Esophagus squamous epithelium (tissue), 4 donors: ENCODE measurements at regions not wholly inside any gene's neighbourhood (a gene's known extent, or its start where the extent isn't known, plus 50 kb on each side); places are given as distances from the start of the nearest gene placed in this dataset.

Experiments
- POLR2A ChIP-seq, 4 donors: fragments of 450-650 bp; IDR thresholded peaks; one replicate each; pipeline ENCODE4 v1.6.1; 2017; ENCODE audit warnings: antibody characterized with exemption in 4 of 4, mild to moderate bottlenecking in 4 of 4, moderate library complexity in 3 of 4
- TF ChIP-seq, protein P1 (sequence below), 6 experiments: fragments of 450-650 bp in 4 of 6; fragments of 200-600 bp in 2 of 6; sonication (generic) in 2 of 6; IDR thresholded peaks; one replicate each; pipeline ENCODE4 v1.5.1; 2016 to 2019; ENCODE audit warnings: antibody characterized with exemption in 6 of 6, mild to moderate bottlenecking in 4 of 6, moderate library complexity in 4 of 6

DNA sequence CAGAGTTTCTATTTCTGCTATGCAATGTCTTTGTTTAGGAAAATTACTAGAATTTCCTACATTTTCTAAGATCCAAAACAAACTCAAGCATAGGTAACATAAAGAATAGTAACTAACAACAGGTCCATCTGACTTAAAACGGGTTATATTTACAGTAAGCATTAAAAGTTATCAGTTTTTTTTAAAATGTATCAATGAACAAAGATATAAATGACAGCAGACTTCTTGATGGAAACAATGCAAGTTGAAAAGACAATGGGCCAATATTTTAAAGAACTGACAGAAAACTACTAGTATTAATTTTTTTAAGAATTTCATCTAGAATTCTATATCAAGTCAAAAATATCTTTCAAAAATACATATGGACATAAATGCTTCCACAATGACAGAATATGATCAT, 367.1 kb upstream of the MGAT4C start:
- TF ChIP-seq POLR2A (IDR thresholded peaks at IDR 0.05), result no peak
- TF ChIP-seq, protein P1, sequence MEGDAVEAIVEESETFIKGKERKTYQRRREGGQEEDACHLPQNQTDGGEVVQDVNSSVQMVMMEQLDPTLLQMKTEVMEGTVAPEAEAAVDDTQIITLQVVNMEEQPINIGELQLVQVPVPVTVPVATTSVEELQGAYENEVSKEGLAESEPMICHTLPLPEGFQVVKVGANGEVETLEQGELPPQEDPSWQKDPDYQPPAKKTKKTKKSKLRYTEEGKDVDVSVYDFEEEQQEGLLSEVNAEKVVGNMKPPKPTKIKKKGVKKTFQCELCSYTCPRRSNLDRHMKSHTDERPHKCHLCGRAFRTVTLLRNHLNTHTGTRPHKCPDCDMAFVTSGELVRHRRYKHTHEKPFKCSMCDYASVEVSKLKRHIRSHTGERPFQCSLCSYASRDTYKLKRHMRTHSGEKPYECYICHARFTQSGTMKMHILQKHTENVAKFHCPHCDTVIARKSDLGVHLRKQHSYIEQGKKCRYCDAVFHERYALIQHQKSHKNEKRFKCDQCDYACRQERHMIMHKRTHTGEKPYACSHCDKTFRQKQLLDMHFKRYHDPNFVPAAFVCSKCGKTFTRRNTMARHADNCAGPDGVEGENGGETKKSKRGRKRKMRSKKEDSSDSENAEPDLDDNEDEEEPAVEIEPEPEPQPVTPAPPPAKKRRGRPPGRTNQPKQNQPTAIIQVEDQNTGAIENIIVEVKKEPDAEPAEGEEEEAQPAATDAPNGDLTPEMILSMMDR (IDR thresholded peaks at IDR 0.05), result no peak
